Body of pancreas (tissue), 4 donors: ENCODE measurements at regions not wholly inside any gene's neighbourhood (a gene's known extent, or its start where the extent isn't known, plus 50 kb on each side); places are given as distances from the start of the nearest gene placed in this dataset.

Experiments
- POLR2A ChIP-seq, 3 donors: fragments of 450-650 bp; IDR thresholded peaks; one replicate each; pipeline ENCODE4 v1.6.1; 2016; ENCODE audit warnings: antibody characterized with exemption in 3 of 3, mild to moderate bottlenecking in 2 of 3
- TF ChIP-seq, protein P1 (sequence below), 7 experiments: fragments of 450-650 bp in 4 of 7; fragments of 200-600 bp in 3 of 7; sonication (generic) in 3 of 7; IDR thresholded peaks; one replicate each; pipeline ENCODE4 v1.5.1; 2016 to 2019; ENCODE audit warnings: antibody characterized with exemption in 7 of 7

- TF ChIP-seq, protein P1, sequence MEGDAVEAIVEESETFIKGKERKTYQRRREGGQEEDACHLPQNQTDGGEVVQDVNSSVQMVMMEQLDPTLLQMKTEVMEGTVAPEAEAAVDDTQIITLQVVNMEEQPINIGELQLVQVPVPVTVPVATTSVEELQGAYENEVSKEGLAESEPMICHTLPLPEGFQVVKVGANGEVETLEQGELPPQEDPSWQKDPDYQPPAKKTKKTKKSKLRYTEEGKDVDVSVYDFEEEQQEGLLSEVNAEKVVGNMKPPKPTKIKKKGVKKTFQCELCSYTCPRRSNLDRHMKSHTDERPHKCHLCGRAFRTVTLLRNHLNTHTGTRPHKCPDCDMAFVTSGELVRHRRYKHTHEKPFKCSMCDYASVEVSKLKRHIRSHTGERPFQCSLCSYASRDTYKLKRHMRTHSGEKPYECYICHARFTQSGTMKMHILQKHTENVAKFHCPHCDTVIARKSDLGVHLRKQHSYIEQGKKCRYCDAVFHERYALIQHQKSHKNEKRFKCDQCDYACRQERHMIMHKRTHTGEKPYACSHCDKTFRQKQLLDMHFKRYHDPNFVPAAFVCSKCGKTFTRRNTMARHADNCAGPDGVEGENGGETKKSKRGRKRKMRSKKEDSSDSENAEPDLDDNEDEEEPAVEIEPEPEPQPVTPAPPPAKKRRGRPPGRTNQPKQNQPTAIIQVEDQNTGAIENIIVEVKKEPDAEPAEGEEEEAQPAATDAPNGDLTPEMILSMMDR (IDR thresholded peaks at IDR 0.05) = no peak
- TF ChIP-seq POLR2A (IDR thresholded peaks at IDR 0.05) = no peak
These were observed 174.3 kb downstream of the TFAP2B start for GRCh38 chr6:50992704-50993625.
